ENCODE measurements at regions not wholly inside any gene's neighbourhood (a gene's known extent, or its start where the extent isn't known, plus 50 kb on each side); places are given as distances from the start of the nearest gene placed in this dataset.

DNA sequence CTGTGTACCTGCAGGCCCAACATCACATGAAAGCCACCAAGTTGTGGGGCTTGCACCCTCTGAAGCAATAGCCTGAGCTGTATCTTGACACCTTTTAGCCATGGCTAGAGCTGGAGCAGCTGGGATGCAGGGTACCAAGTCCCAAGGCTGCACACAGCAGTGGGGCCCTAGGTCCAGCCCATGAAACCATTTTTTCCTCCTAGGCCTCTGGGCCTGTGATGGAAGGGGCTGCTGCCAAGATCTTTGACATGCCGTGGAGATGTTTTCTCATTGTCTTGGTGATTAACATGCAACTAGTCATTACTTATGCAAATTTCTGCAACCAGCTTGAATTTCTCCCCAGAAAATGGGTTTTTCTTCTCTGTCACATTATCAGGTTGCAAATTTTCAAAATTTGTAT is 387.2 kb upstream of the RIOK2 start (continued):
- no peak for TF ChIP-seq RFX5 (IDR thresholded peaks at IDR 0.05; ENCODE audit: borderline replicate concordance, low read depth, low read length)
- TF ChIP-seq KDM1A (IDR thresholded peaks at IDR 0.05; ENCODE audit: borderline replicate concordance, low read length), result no peak
- TF ChIP-seq CTBP2 (IDR thresholded peaks at IDR 0.05; ENCODE audit: borderline replicate concordance, insufficient read depth, insufficient read length, low read length), result no peak
- TF ChIP-seq BRCA1 (IDR thresholded peaks at IDR 0.05; ENCODE audit: low read depth, low read length), result no peak

Data from H1 (cell line).